Stimulated activated naive CD8-positive, alpha-beta T cell treated with anti-CD3 and anti-CD28 coated beads, Interleukin-15, amount 100 ng/mL, for 72 hours (primary cell): ENCODE measurements at regions not wholly inside any gene's neighbourhood (a gene's known extent, or its start where the extent isn't known, plus 50 kb on each side); places are given as distances from the start of the nearest gene placed in this dataset.

Experiments used
- ATAC-seq: fragments of 150-1000 bp; cut with Tn5 transposase; 2 replicates; pipeline ENCODE4 v1.10.0; 2021; ENCODE audit warnings: mild to moderate bottlenecking, moderate library complexity
- DNase-seq, 2 donors: peaks; one replicate each; pipeline ENCODE4 v3.0.0; 2021 to 2022
- H3K27ac Mint-ChIP-seq, 2 donors: one replicate each; pipeline ENCODE4 v1.8.0; 2022; ENCODE audit warnings: mild to moderate bottlenecking in 2 of 2, mixed read lengths in 2 of 2, moderate library complexity in 2 of 2
- H3K27me3 Mint-ChIP-seq: one replicate; pipeline ENCODE4 v1.8.0; 2022; ENCODE audit warnings: mixed read lengths
- H3K4me1 Mint-ChIP-seq: one replicate; pipeline ENCODE4 v1.8.0; 2022; ENCODE audit warnings: mild to moderate bottlenecking, mixed read lengths
- H3K4me3 Mint-ChIP-seq, 2 donors: one replicate each; pipeline ENCODE4 v1.8.0; 2022; ENCODE audit warnings: mild to moderate bottlenecking in 2 of 2, mixed read lengths in 2 of 2, moderate library complexity in 1 of 2
- H3K9me3 Mint-ChIP-seq, 2 donors: one replicate each; pipeline ENCODE4 v1.8.0; 2022; ENCODE audit warnings: mixed read lengths in 2 of 2

- Mint-ChIP-seq H3K27ac (peak overlapping the region in 1 of 2 donors; percentile 20), H3K9me3 (no peaks in the 10 kb centered on the region), H3K4me3 (no peak overlapping the region), H3K27me3 (no peaks in the 10 kb centered on the region), H3K4me1 (no peaks in the 10 kb centered on the region)
- DNase-seq, result no peak
- no peak for ATAC-seq
Measured at GRCh38 chr5:125117566-125117965, 371.1 kb upstream of the ZNF608 start.

- no peak overlapping the region for H3K4me3 Mint-ChIP-seq
- no peak for DNase-seq
- H3K4me1 Mint-ChIP-seq, result no peaks in the 10 kb centered on the region
- H3K9me3 Mint-ChIP-seq, result no peaks in the 10 kb centered on the region
- no peak for ATAC-seq
- no peaks in the 10 kb centered on the region for H3K27me3 Mint-ChIP-seq
- no peak overlapping the region for H3K27ac Mint-ChIP-seq
Measured at GRCh38 chr5:125120012-125120411, 373.6 kb upstream of the ZNF608 start.

GRCh38 chr5:125125031-125125823 is 378.8 kb upstream of the ZNF608 start:
- Mint-ChIP-seq H3K27me3 (no peaks in the 10 kb centered on the region), H3K27ac (no peak overlapping the region), H3K9me3 (peaks cover 5 to 9% of the 10 kb centered on the region in 2 donors), H3K4me3 (no peak overlapping the region), H3K4me1 (no peaks in the 10 kb centered on the region)
- DNase-seq (no peak), ATAC-seq (no peak)

- no peak overlapping the region for H3K27ac Mint-ChIP-seq
Measured at GRCh38 chr5:125126050-125126449, 379.6 kb upstream of the ZNF608 start.

GRCh38 chr5:125129151-125129806 is 382.8 kb upstream of the ZNF608 start:
- ATAC-seq (no peak), DNase-seq (no peak)
- peaks cover 5 to 9% of the 10 kb centered on the region in 2 donors for H3K9me3 Mint-ChIP-seq
- H3K27ac Mint-ChIP-seq, result no peak overlapping the region
- no peaks in the 10 kb centered on the region for H3K27me3 Mint-ChIP-seq
- H3K4me1 Mint-ChIP-seq, result no peaks in the 10 kb centered on the region
- H3K4me3 Mint-ChIP-seq, result no peak overlapping the region

More at GRCh38 chr5:125126050-125126449, 379.6 kb upstream of the ZNF608 start:
- H3K4me3 Mint-ChIP-seq, result no peak overlapping the region
- no peaks in the 10 kb centered on the region for H3K27me3 Mint-ChIP-seq
- DNase-seq (no peak), ATAC-seq (no peak)
- H3K4me1 Mint-ChIP-seq, result no peaks in the 10 kb centered on the region
- peaks cover 5 to 9% of the 10 kb centered on the region in 2 donors for H3K9me3 Mint-ChIP-seq

GRCh38 chr5:125130591-125130990 is 384.2 kb upstream of the ZNF608 start:
- Mint-ChIP-seq H3K27ac (no peak overlapping the region), H3K4me1 (no peaks in the 10 kb centered on the region), H3K9me3 (peaks cover 5 to 9% of the 10 kb centered on the region in 2 donors), H3K27me3 (no peaks in the 10 kb centered on the region), H3K4me3 (no peak overlapping the region)
- DNase-seq, result no peak
- ATAC-seq, result no peak

- no peak overlapping the region for H3K27ac Mint-ChIP-seq
- no peaks in the 10 kb centered on the region for H3K27me3 Mint-ChIP-seq
- ATAC-seq (no peak), DNase-seq (no peak)
- no peak overlapping the region for H3K4me3 Mint-ChIP-seq
- peaks cover 8 to 10% of the 10 kb centered on the region in 2 donors for H3K9me3 Mint-ChIP-seq
- H3K4me1 Mint-ChIP-seq, result no peaks in the 10 kb centered on the region
Measured at GRCh38 chr5:125134216-125135081, 388.0 kb upstream of the ZNF608 start.

- peaks cover 11 to 14% of the 10 kb centered on the region in 2 donors for H3K9me3 Mint-ChIP-seq
- DNase-seq (no peak), ATAC-seq (no peak)
- H3K27me3 Mint-ChIP-seq, result no peaks in the 10 kb centered on the region
- no peaks in the 10 kb centered on the region for H3K4me1 Mint-ChIP-seq
- H3K4me3 Mint-ChIP-seq, result no peak overlapping the region
- H3K27ac Mint-ChIP-seq, result no peak overlapping the region
Measured at GRCh38 chr5:125137535-125137934, 391.1 kb upstream of the ZNF608 start.

- no peak overlapping the region for H3K4me3 Mint-ChIP-seq
- H3K27me3 Mint-ChIP-seq, result no peaks in the 10 kb centered on the region
- peaks cover 15 to 17% of the 10 kb centered on the region in 2 donors for H3K9me3 Mint-ChIP-seq
- H3K27ac Mint-ChIP-seq, result no peak overlapping the region
- ATAC-seq (no peak), DNase-seq (no peak)
- no peaks in the 10 kb centered on the region for H3K4me1 Mint-ChIP-seq
Measured at GRCh38 chr5:125138266-125138665, 391.8 kb upstream of the ZNF608 start.

GRCh38 chr5:125139590-125139989 is 393.2 kb upstream of the ZNF608 start:
- ATAC-seq (no peak), DNase-seq (no peak)
- Mint-ChIP-seq H3K9me3 (peaks cover 15 to 17% of the 10 kb centered on the region in 2 donors), H3K4me1 (no peaks in the 10 kb centered on the region), H3K27ac (peak overlapping the region in 1 of 2 donors; percentile 24), H3K27me3 (no peaks in the 10 kb centered on the region), H3K4me3 (no peak overlapping the region)

GRCh38 chr5:125140220-125140619 is 393.8 kb upstream of the ZNF608 start:
- DNase-seq (no peak), ATAC-seq (no peak)
- Mint-ChIP-seq H3K27me3 (no peaks in the 10 kb centered on the region), H3K9me3 (peaks cover 15 to 17% of the 10 kb centered on the region in 2 donors), H3K4me1 (no peaks in the 10 kb centered on the region), H3K27ac (no peak overlapping the region), H3K4me3 (no peak overlapping the region)

GRCh38 chr5:125140855-125141254 is 394.4 kb upstream of the ZNF608 start:
- Mint-ChIP-seq H3K4me3 (no peak overlapping the region), H3K9me3 (peaks cover 15 to 17% of the 10 kb centered on the region in 2 donors), H3K4me1 (no peaks in the 10 kb centered on the region), H3K27me3 (no peaks in the 10 kb centered on the region), H3K27ac (no peak overlapping the region)
- ATAC-seq (no peak), DNase-seq (no peak)

GRCh38 chr5:125142458-125142857 is 396.0 kb upstream of the ZNF608 start:
- Mint-ChIP-seq H3K9me3 (peaks cover 15 to 17% of the 10 kb centered on the region in 2 donors), H3K27ac (no peak overlapping the region), H3K27me3 (no peaks in the 10 kb centered on the region), H3K4me1 (no peaks in the 10 kb centered on the region), H3K4me3 (no peak overlapping the region)
- ATAC-seq (no peak), DNase-seq (no peak)

- Mint-ChIP-seq H3K4me3 (no peak overlapping the region), H3K27ac (no peak overlapping the region), H3K9me3 (peaks cover 15 to 17% of the 10 kb centered on the region in 2 donors), H3K27me3 (no peaks in the 10 kb centered on the region), H3K4me1 (no peaks in the 10 kb centered on the region)
- DNase-seq, result no peak
- ATAC-seq, result no peak
Measured at GRCh38 chr5:125143011-125143410, 396.6 kb upstream of the ZNF608 start.

GRCh38 chr5:125148076-125148475 is 401.6 kb upstream of the ZNF608 start:
- Mint-ChIP-seq H3K27me3 (no peaks in the 10 kb centered on the region), H3K4me1 (no peaks in the 10 kb centered on the region), H3K4me3 (no peak overlapping the region), H3K9me3 (no peaks in the 10 kb centered on the region), H3K27ac (no peak overlapping the region)
- DNase-seq (no peak), ATAC-seq (no peak)
